H9 (cell line): ENCODE measurements at regions not wholly inside any gene's neighbourhood (a gene's known extent, or its start where the extent isn't known, plus 50 kb on each side); places are given as distances from the start of the nearest gene placed in this dataset.

Experiments used
- DNase-seq: peaks from one replicate; pipeline ENCODE4 v3.0.0-alpha.2; 2017
- H2AFZ ChIP-seq: one replicate; pipeline ENCODE4 v1.6.1; 2013; ENCODE audit warnings: mild to moderate bottlenecking, low read length, control low read depth, moderate library complexity
- H2AK5ac ChIP-seq: 2 replicates; pipeline ENCODE4 v1.6.1; 2013; ENCODE audit warnings: low read length, control low read depth, mixed read lengths; ENCODE audit not compliant: insufficient read length
- H2BK120ac ChIP-seq: one replicate; pipeline ENCODE4 v1.6.1; 2013; ENCODE audit warnings: low read depth, mild to moderate bottlenecking, low read length, control low read depth, inconsistent platforms; ENCODE audit not compliant: poor library complexity, severe bottlenecking
- H2BK12ac ChIP-seq: 2 replicates; pipeline ENCODE4 v1.6.1; 2013; ENCODE audit warnings: low read length, control low read depth, mixed read lengths, low read depth; ENCODE audit not compliant: insufficient read length
- H2BK15ac ChIP-seq: 2 replicates; pipeline ENCODE4 v1.6.1; 2013; ENCODE audit warnings: low read depth, low read length, control low read depth
- H2BK20ac ChIP-seq: one replicate; pipeline ENCODE4 v1.6.1; 2013; ENCODE audit warnings: low read depth, mild to moderate bottlenecking, low read length, control low read depth, inconsistent platforms; ENCODE audit not compliant: poor library complexity, severe bottlenecking
- H2BK5ac ChIP-seq: 2 replicates; pipeline ENCODE4 v1.6.1; 2013; ENCODE audit warnings: low read length, control low read depth, mixed read lengths; ENCODE audit not compliant: insufficient read length
- H3K14ac ChIP-seq: 2 replicates; pipeline ENCODE4 v1.6.1; 2013; ENCODE audit warnings: low read length, control low read depth; ENCODE audit not compliant: insufficient read depth
- H3K18ac ChIP-seq: 2 replicates; pipeline ENCODE4 v1.6.1; 2013; ENCODE audit warnings: low read depth, mild to moderate bottlenecking, mixed read lengths, low read length, control low read depth; ENCODE audit not compliant: insufficient read length
- H3K23ac ChIP-seq: 2 replicates; pipeline ENCODE4 v1.6.1; 2013; ENCODE audit warnings: low read length, control low read depth, mixed read lengths, low read depth; ENCODE audit not compliant: insufficient read length
- H3K23me2 ChIP-seq: 2 replicates; pipeline ENCODE4 v1.6.1; 2013; ENCODE audit warnings: low read depth, mild to moderate bottlenecking, mixed read lengths, low read length, control low read depth; ENCODE audit not compliant: insufficient read length, poor library complexity, severe bottlenecking
- H3K27ac ChIP-seq: 2 replicates; pipeline ENCODE4 v1.5.1; 2013; ENCODE audit warnings: low read length, control low read depth, mixed read lengths, low read depth; ENCODE audit not compliant: insufficient read length
- H3K27me3 ChIP-seq: 2 replicates; pipeline ENCODE4 v1.6.1; 2013; ENCODE audit warnings: low read length, control low read depth, inconsistent platforms; ENCODE audit not compliant: insufficient read depth
- H3K4ac ChIP-seq: 2 replicates; pipeline ENCODE4 v1.6.1; 2013; ENCODE audit warnings: low read depth, mild to moderate bottlenecking, control low read depth, inconsistent platforms, low read length, moderate library complexity
- H3K4me1 ChIP-seq: 2 replicates; pipeline ENCODE4 v1.6.1; 2013; ENCODE audit warnings: low read length, control low read depth, inconsistent platforms; ENCODE audit not compliant: insufficient read depth
- H3K4me2 ChIP-seq: 2 replicates; pipeline ENCODE4 v1.6.1; 2013; ENCODE audit warnings: low read length, control low read depth, mixed read lengths; ENCODE audit not compliant: insufficient read length, insufficient read depth
- H3K56ac ChIP-seq: 2 replicates; pipeline ENCODE4 v1.6.1; 2013; ENCODE audit warnings: low read depth, mild to moderate bottlenecking, mixed read lengths, low read length, control low read depth; ENCODE audit not compliant: insufficient read length
- H3K79me1 ChIP-seq: 2 replicates; pipeline ENCODE4 v1.6.1; 2013; ENCODE audit warnings: low read depth, mild to moderate bottlenecking, moderate library complexity, low read length, control low read depth, inconsistent platforms; ENCODE audit not compliant: insufficient read depth, poor library complexity, severe bottlenecking
- H3K79me2 ChIP-seq: 2 replicates; pipeline ENCODE4 v1.6.1; 2013; ENCODE audit warnings: low read length, control low read depth, inconsistent platforms; ENCODE audit not compliant: insufficient read depth
- H3K9ac ChIP-seq: 2 replicates; pipeline ENCODE4 v1.6.1; 2013; ENCODE audit warnings: low read length, control low read depth, mixed read lengths; ENCODE audit not compliant: insufficient read length; ENCODE audit errors: extremely low read depth
- H3K9me3 ChIP-seq: one replicate; pipeline ENCODE4 v1.6.1; 2013; ENCODE audit warnings: low read depth, low read length, inconsistent platforms; ENCODE audit not compliant: control insufficient read depth
- H3T11ph ChIP-seq: one replicate; pipeline ENCODE4 v1.6.1; 2013; ENCODE audit warnings: mild to moderate bottlenecking, low read length, control low read depth, inconsistent platforms
- H4K20me1 ChIP-seq: one replicate; pipeline ENCODE4 v1.6.1; 2013; ENCODE audit not compliant: control insufficient read depth, insufficient read length, insufficient read depth
- H4K5ac ChIP-seq: 2 replicates; pipeline ENCODE4 v1.6.1; 2013; ENCODE audit warnings: low read depth, mild to moderate bottlenecking, mixed read lengths, low read length, control low read depth; ENCODE audit not compliant: insufficient read length
- H4K8ac ChIP-seq: replicated peaks from 2 replicates; pipeline ENCODE4 v1.6.1; 2013; ENCODE audit warnings: low read length, control low read depth, mixed read lengths, low read depth; ENCODE audit not compliant: insufficient read length
- H4K91ac ChIP-seq: 2 replicates; pipeline ENCODE4 v1.6.1; 2013; ENCODE audit warnings: low read depth, mild to moderate bottlenecking, moderate library complexity, mixed read lengths, low read length, control low read depth; ENCODE audit not compliant: insufficient read length
- H3K27ac Mint-ChIP-seq, 3 experiments: 2 replicates in 2 of 3; 3 replicates in 1 of 3; pipeline ENCODE4 v1.8.0; 2020 to 2021; ENCODE audit warnings: mixed read lengths in 3 of 3, mild to moderate bottlenecking in 1 of 3, moderate library complexity in 1 of 3
- H3K27me3 Mint-ChIP-seq: 2 replicates; pipeline ENCODE4 v1.8.0; 2021; ENCODE audit warnings: low read depth, mild to moderate bottlenecking, moderate library complexity, mixed read lengths
- H3K36me3 Mint-ChIP-seq, 3 experiments: 2 replicates in 2 of 3; 3 replicates in 1 of 3; pipeline ENCODE4 v1.8.0; 2020 to 2021; ENCODE audit warnings: low read depth in 3 of 3, mixed read lengths in 3 of 3; ENCODE audit not compliant: insufficient read depth in 1 of 3
- H3K4me1 Mint-ChIP-seq, 2 experiments: 2 replicates each; pipeline ENCODE4 v1.8.0; 2020; ENCODE audit warnings: mixed read lengths in 2 of 2
- H3K4me3 Mint-ChIP-seq, 2 experiments: 2 replicates in 1 of 2; 3 replicates in 1 of 2; pipeline ENCODE4 v1.8.0; 2020 to 2021; ENCODE audit warnings: mild to moderate bottlenecking in 2 of 2, mixed read lengths in 2 of 2, moderate library complexity in 1 of 2
- H3K9me3 Mint-ChIP-seq, 2 experiments: 2 replicates in 1 of 2; 3 replicates in 1 of 2; pipeline ENCODE4 v1.8.0; 2020; ENCODE audit warnings: mild to moderate bottlenecking in 2 of 2, mixed read lengths in 2 of 2, moderate library complexity in 1 of 2
- CTCF ChIP-seq: fragments of 200-600 bp; sonication (generic); conservative IDR thresholded peaks from 3 replicates; pipeline ENCODE4 v1.8.0; 2021; ENCODE audit warnings: antibody characterized with exemption, mild to moderate bottlenecking
- WGBS: extraction: QIAGEN DNeasy Blood & Tissue Kit; methylation state at CpG from one replicate; pipeline ENCODE4 v1.1.7; 2013; ENCODE audit warnings: missing lambda C conversion rate, low lambda C conversion rate, mixed read lengths; ENCODE audit not compliant: insufficient read length; ENCODE audit errors: extremely low coverage; 5-methylcytosine and 5-hydroxymethylcytosine counted together

- no peaks in the 10 kb centered on the region; the same call in 1 of the 2 replicates for H3K79me2 ChIP-seq
- no CpG with 5 or more reads among the region's 6 CpGs for WGBS
- no peak overlapping the region; a peak in 1 of 7 replicates for H3K27ac Mint-ChIP-seq
Observed at GRCh38 chr18:46341986-46342525, 237.9 kb downstream of the HAUS1 start.

More at GRCh38 chr18:46341986-46342525, 237.9 kb downstream of the HAUS1 start:
- H3K18ac ChIP-seq = no peak overlapping the region
- H2BK20ac ChIP-seq = no peak overlapping the region
- Mint-ChIP-seq H3K27me3 (peaks cover 4% of the 10 kb centered on the region), H3K4me1 (peaks cover 33 to 55% of the 10 kb centered on the region in 2 experiments), H3K36me3 (no peaks in the 10 kb centered on the region), H3K9me3 (no peaks in the 10 kb centered on the region), H3K4me3 (no peak overlapping the region)
- H3K79me1 ChIP-seq = peaks cover 2% of the 10 kb centered on the region
- H2BK5ac ChIP-seq = no peak overlapping the region
- no peak overlapping the region; the same call in 1 of the 2 replicates for H3K14ac ChIP-seq
- no peak overlapping the region for H2BK120ac ChIP-seq
- H4K20me1 ChIP-seq = no peaks in the 10 kb centered on the region
- H3K4me2 ChIP-seq = no peak overlapping the region
- no peak overlapping the region for H3T11ph ChIP-seq
- no peaks in the 10 kb centered on the region for H3K27me3 ChIP-seq
- no peak for DNase-seq
- TF ChIP-seq CTCF = no peak
- no peak overlapping the region for H2BK12ac ChIP-seq
- no peaks in the 10 kb centered on the region for H3K23me2 ChIP-seq
- no peak overlapping the region for H3K4ac ChIP-seq
- peaks cover 8% of the 10 kb centered on the region; the same call in 1 of the 2 replicates for H3K4me1 ChIP-seq
- no peak overlapping the region for H3K23ac ChIP-seq
- H2AK5ac ChIP-seq = no peak overlapping the region
- H2AFZ ChIP-seq = no peak overlapping the region
- H3K56ac ChIP-seq = no peak overlapping the region
- no peaks in the 10 kb centered on the region for H3K9me3 ChIP-seq
- no peak overlapping the region for H4K8ac ChIP-seq
- no peak overlapping the region for H3K9ac ChIP-seq
- H3K27ac ChIP-seq = no peak overlapping the region
- no peak overlapping the region for H2BK15ac ChIP-seq
- H4K5ac ChIP-seq = no peak overlapping the region
- no peak overlapping the region for H4K91ac ChIP-seq
